ENCODE measurements at regions not wholly inside any gene's neighbourhood (a gene's known extent, or its start where the extent isn't known, plus 50 kb on each side); places are given as distances from the start of the nearest gene placed in this dataset.

DNA sequence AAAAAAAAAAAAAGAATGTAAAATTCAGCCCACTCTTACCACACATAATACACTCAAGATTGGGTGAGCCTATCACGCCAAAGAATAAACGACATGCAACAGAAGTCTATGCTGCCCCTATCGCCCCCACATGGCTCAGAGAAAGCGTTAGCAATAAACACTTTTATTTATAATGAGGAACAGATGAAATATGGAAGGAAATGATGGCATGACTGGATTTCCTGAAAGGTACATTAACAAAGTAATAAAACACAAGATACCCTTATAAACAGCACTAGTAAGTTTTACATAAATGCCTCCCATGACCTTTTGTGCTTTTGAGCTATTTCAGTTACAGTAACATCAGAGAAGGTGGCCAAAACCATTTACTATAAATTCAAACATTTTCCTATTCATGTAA is 71.4 kb upstream of the SCAF8 start:
- H3K27ac ChIP-seq (ENCODE audit: insufficient read depth in 1 of 2, low read depth in 1 of 2, low read length in 2 of 2, poor library complexity in 1 of 2, severe bottlenecking in 2 of 2) = no peak overlapping the region
- CTCF ChIA-PET = interaction anchor here (0.6 to 1.0 kb wide), 2 partner anchors 10 to 12 kb away, joined by 3 read pairs; no protein-coding TSS in a partner anchor
- H3K27me3 ChIP-seq (replicated peaks in 2 of 5; ENCODE audit: control insufficient read depth in 4 of 5, insufficient read depth in 5 of 5, low read length in 4 of 5) = no peaks in the 10 kb centered on the region
- no peaks in the 10 kb centered on the region for H3K36me3 ChIP-seq (ENCODE audit: control insufficient read depth in 4 of 4, insufficient read depth in 4 of 4, low read length in 3 of 4)
- no CpG with 5 or more reads among the region's 4 CpGs for WGBS (ENCODE audit: insufficient coverage)
- no peaks in the 10 kb centered on the region for H3K9me3 ChIP-seq (ENCODE audit: control extremely low read depth in 1 of 5, control insufficient read depth in 4 of 5, insufficient read depth in 2 of 5, low read depth in 1 of 5, low read length in 4 of 5)
- peak; percentile 69 to 89 (median 85) for DNase-seq
- H3K4me1 ChIP-seq (ENCODE audit: control extremely low read depth in 1 of 4, control insufficient read depth in 4 of 4, insufficient read depth in 4 of 4, low read length in 3 of 4) = peaks cover 0 to 18% (median 8%) of the 10 kb centered on the region in 4 experiments
- H3K4me3 ChIP-seq (ENCODE audit: control insufficient read depth in 1 of 7, extremely low read depth in 1 of 7, insufficient read depth in 4 of 7, low read depth in 2 of 7, low read length in 6 of 7) = no peak overlapping the region
- POLR2A ChIA-PET = no interaction called here

DNA sequence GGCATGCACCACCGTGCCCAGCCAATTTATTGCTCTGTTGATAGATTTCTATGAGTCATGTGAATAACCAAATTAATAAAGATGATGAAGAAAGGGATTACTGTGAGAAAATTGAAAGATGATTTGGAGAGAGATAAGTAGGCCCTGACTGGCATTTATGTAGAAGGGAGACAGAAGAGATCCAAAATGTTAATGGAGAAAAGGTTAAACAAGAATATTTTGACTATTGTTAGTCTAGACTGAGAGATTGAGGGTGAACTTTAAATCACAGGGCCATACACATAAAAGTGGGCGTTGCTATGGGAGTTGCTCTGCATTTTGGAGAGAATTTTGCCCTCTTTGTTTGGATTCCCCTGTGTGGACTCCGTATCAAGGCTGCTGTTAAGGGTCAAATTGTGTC is 68.9 kb upstream of the SCAF8 start:
- no peak overlapping the region for H3K27ac ChIP-seq (ENCODE audit: insufficient read depth in 1 of 2, low read depth in 1 of 2, low read length in 2 of 2, poor library complexity in 1 of 2, severe bottlenecking in 2 of 2)
- POLR2A ChIA-PET = no interaction called here
- peaks cover 0 to 18% (median 8%) of the 10 kb centered on the region in 4 experiments for H3K4me1 ChIP-seq (ENCODE audit: control extremely low read depth in 1 of 4, control insufficient read depth in 4 of 4, insufficient read depth in 4 of 4, low read length in 3 of 4)
- CTCF ChIA-PET = no interaction called here
- H3K4me3 ChIP-seq (ENCODE audit: control insufficient read depth in 1 of 7, extremely low read depth in 1 of 7, insufficient read depth in 4 of 7, low read depth in 2 of 7, low read length in 6 of 7) = no peak overlapping the region
- H3K27me3 ChIP-seq (replicated peaks in 2 of 5; ENCODE audit: control insufficient read depth in 4 of 5, insufficient read depth in 5 of 5, low read length in 4 of 5) = no peaks in the 10 kb centered on the region
- DNase-seq = no peak
- H3K9me3 ChIP-seq (ENCODE audit: control extremely low read depth in 1 of 5, control insufficient read depth in 4 of 5, insufficient read depth in 2 of 5, low read depth in 1 of 5, low read length in 4 of 5) = no peaks in the 10 kb centered on the region
- H3K36me3 ChIP-seq (ENCODE audit: control insufficient read depth in 4 of 4, insufficient read depth in 4 of 4, low read length in 3 of 4) = no peaks in the 10 kb centered on the region
- WGBS (ENCODE audit: insufficient coverage) = no CpG with 5 or more reads among the region's 3 CpGs

DNA sequence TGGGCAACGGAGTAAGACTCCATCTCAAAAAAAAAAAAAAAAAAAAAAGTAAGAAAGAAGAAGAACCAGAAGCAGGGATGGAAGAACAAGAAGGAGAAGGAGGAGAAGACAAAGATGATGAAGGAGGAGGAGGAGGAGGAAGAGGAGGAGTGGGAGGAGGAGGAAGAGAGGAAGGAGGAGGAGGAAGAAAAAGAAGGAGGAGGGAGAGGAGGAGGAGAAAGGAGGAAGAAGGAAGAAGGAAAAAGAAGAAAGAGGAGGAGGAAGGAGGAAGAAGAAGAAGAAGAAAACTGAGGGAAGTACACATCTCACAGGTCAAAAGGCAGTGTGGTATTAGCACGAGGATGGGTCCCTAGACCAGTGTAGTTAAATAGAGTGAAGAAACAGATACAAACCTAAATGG is 65.1 kb upstream of the SCAF8 start:
- no peaks in the 10 kb centered on the region for H3K36me3 ChIP-seq (ENCODE audit: control insufficient read depth in 4 of 4, insufficient read depth in 4 of 4, low read length in 3 of 4)
- H3K27me3 ChIP-seq (replicated peaks in 2 of 5; ENCODE audit: control insufficient read depth in 4 of 5, insufficient read depth in 5 of 5, low read length in 4 of 5) = no peaks in the 10 kb centered on the region
- no peak overlapping the region for H3K4me3 ChIP-seq (ENCODE audit: control insufficient read depth in 1 of 7, extremely low read depth in 1 of 7, insufficient read depth in 4 of 7, low read depth in 2 of 7, low read length in 6 of 7)
- no peak for DNase-seq
- ChIA-PET CTCF (no interaction called here), POLR2A (no interaction called here)
- WGBS (ENCODE audit: insufficient coverage) = no CpG with 5 or more reads among the region's 2 CpGs
- no peak overlapping the region for H3K27ac ChIP-seq (ENCODE audit: insufficient read depth in 1 of 2, low read depth in 1 of 2, low read length in 2 of 2, poor library complexity in 1 of 2, severe bottlenecking in 2 of 2)
- H3K4me1 ChIP-seq (ENCODE audit: control extremely low read depth in 1 of 4, control insufficient read depth in 4 of 4, insufficient read depth in 4 of 4, low read length in 3 of 4) = peaks cover 0 to 4% (median 0%) of the 10 kb centered on the region in 4 experiments
- no peaks in the 10 kb centered on the region for H3K9me3 ChIP-seq (ENCODE audit: control extremely low read depth in 1 of 5, control insufficient read depth in 4 of 5, insufficient read depth in 2 of 5, low read depth in 1 of 5, low read length in 4 of 5)

DNA sequence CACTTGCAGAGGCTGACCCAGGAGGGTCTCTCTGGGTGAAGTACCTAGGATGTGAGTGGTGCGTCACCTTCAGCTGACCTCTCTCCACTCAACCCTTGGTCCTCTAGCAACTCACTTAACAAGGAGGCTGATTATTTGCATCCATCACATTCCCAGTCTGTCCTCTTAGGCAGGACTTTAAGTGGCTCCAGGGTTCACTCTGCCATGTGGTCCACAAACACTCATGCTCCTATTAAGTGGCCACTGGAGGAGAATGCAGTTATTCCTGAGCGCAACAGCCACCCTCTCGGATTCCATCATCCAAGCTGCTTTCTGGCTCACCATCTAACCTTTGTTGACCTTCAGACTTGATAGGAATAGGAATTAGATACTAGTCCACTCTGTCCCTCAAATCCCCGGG is 61.1 kb upstream of the SCAF8 start:
- Histone ChIP-seq H3K27ac (ENCODE audit: insufficient read depth in 1 of 2, low read depth in 1 of 2, low read length in 2 of 2, poor library complexity in 1 of 2, severe bottlenecking in 2 of 2) (no peak overlapping the region), H3K9me3 (ENCODE audit: control extremely low read depth in 1 of 5, control insufficient read depth in 4 of 5, insufficient read depth in 2 of 5, low read depth in 1 of 5, low read length in 4 of 5) (no peaks in the 10 kb centered on the region), H3K27me3 (replicated peaks in 2 of 5; ENCODE audit: control insufficient read depth in 4 of 5, insufficient read depth in 5 of 5, low read length in 4 of 5) (no peaks in the 10 kb centered on the region), H3K4me3 (ENCODE audit: control insufficient read depth in 1 of 7, extremely low read depth in 1 of 7, insufficient read depth in 4 of 7, low read depth in 2 of 7, low read length in 6 of 7) (no peak overlapping the region), H3K36me3 (ENCODE audit: control insufficient read depth in 4 of 4, insufficient read depth in 4 of 4, low read length in 3 of 4) (no peaks in the 10 kb centered on the region), H3K4me1 (ENCODE audit: control extremely low read depth in 1 of 4, control insufficient read depth in 4 of 4, insufficient read depth in 4 of 4, low read length in 3 of 4) (no peaks in the 10 kb centered on the region)
- WGBS (ENCODE audit: insufficient coverage) = 93% methylated on average over 3 of the region's 4 CpGs
- CTCF ChIA-PET = interaction anchor here (0.6 to 6.3 kb wide), 2 partner anchors 11 to 133 kb away, joined by 3 to 192 read pairs; no protein-coding TSS in a partner anchor
- DNase-seq = no peak
- POLR2A ChIA-PET = interaction anchor here (0.9 kb wide), 1 partner anchor 514 kb away, joined by 3 read pairs; no protein-coding TSS in a partner anchor

DNA sequence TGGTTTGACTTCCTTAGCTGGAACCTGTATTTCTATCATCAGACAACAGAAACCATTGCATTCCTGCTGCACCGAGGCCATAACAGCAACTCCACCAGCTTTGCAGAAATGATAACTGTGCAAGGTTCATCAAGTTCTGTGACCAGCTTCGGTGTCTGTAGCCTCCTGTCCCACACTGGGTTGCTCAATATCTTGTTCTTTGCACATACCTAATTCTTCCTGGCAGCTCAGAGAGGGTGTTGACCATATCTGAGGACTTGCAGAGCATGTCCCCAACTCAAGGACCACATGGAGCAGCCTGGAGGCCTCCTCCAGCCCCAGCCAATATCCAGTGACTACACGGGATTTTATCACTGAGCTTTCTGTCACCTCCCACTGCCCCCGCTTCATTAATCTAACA is 59.3 kb upstream of the SCAF8 start:
- H3K27ac ChIP-seq (ENCODE audit: insufficient read depth in 1 of 2, low read depth in 1 of 2, low read length in 2 of 2, poor library complexity in 1 of 2, severe bottlenecking in 2 of 2) = no peak overlapping the region
- H3K9me3 ChIP-seq (ENCODE audit: control extremely low read depth in 1 of 5, control insufficient read depth in 4 of 5, insufficient read depth in 2 of 5, low read depth in 1 of 5, low read length in 4 of 5) = no peaks in the 10 kb centered on the region
- ChIA-PET POLR2A (no interaction called here), CTCF (interaction anchor here (0.5 to 6.3 kb wide), 14 partner anchors 10 to 443 kb away, joined by 3 to 192 read pairs (median 5); no protein-coding TSS in a partner anchor)
- no peaks in the 10 kb centered on the region for H3K27me3 ChIP-seq (replicated peaks in 2 of 5; ENCODE audit: control insufficient read depth in 4 of 5, insufficient read depth in 5 of 5, low read length in 4 of 5)
- H3K36me3 ChIP-seq (ENCODE audit: control insufficient read depth in 4 of 4, insufficient read depth in 4 of 4, low read length in 3 of 4) = no peaks in the 10 kb centered on the region
- H3K4me1 ChIP-seq (ENCODE audit: control extremely low read depth in 1 of 4, control insufficient read depth in 4 of 4, insufficient read depth in 4 of 4, low read length in 3 of 4) = no peaks in the 10 kb centered on the region
- DNase-seq = no peak
- H3K4me3 ChIP-seq (ENCODE audit: control insufficient read depth in 1 of 7, extremely low read depth in 1 of 7, insufficient read depth in 4 of 7, low read depth in 2 of 7, low read length in 6 of 7) = no peak overlapping the region
- WGBS (ENCODE audit: insufficient coverage) = 68% methylated on average over 4 of the region's 4 CpGs

DNA sequence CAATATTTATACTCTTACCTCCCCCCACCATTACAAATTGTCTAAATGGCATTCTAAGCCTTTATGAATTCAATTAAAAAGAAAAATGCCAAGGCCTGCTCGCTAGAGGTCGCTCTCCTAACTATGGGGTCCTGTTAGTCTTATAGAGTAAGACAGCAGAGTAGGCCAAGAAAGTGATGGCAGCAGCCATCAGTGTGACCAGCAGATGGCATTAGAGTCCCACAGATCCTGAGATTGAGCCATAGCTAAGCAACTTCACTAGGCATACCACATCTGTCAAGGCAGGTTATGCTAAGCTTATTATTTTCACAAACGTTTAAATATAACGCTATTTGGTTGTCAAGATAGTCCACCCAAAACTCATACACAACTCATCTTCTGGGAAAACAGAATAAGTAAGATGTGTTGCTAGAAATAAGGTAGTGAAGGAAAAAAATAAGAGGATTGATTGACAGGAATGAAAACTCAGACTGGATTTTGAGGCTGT is 57.6 kb upstream of the SCAF8 start:
- H3K4me3 ChIP-seq (ENCODE audit: control insufficient read depth in 1 of 7, extremely low read depth in 1 of 7, insufficient read depth in 4 of 7, low read depth in 2 of 7, low read length in 6 of 7) = no peak overlapping the region
- H3K27me3 ChIP-seq (replicated peaks in 2 of 5; ENCODE audit: control insufficient read depth in 4 of 5, insufficient read depth in 5 of 5, low read length in 4 of 5) = no peaks in the 10 kb centered on the region
- peak; percentile 96 to 99 (median 97) for DNase-seq
- 0% methylated on average over 2 of the region's 4 CpGs for WGBS (ENCODE audit: insufficient coverage)
- ChIA-PET CTCF (interaction anchor here (0.6 to 6.3 kb wide), 33 partner anchors 8 to 502 kb away, joined by 3 to 192 read pairs (median 4); no protein-coding TSS in a partner anchor), POLR2A (interaction anchor here (1.0 kb wide), 2 partner anchors 8 to 130 kb away, joined by 4 to 5 read pairs; no protein-coding TSS in a partner anchor)
- no peak overlapping the region for H3K27ac ChIP-seq (ENCODE audit: insufficient read depth in 1 of 2, low read depth in 1 of 2, low read length in 2 of 2, poor library complexity in 1 of 2, severe bottlenecking in 2 of 2)
- H3K36me3 ChIP-seq (ENCODE audit: control insufficient read depth in 4 of 4, insufficient read depth in 4 of 4, low read length in 3 of 4) = no peaks in the 10 kb centered on the region
- H3K9me3 ChIP-seq (ENCODE audit: control extremely low read depth in 1 of 5, control insufficient read depth in 4 of 5, insufficient read depth in 2 of 5, low read depth in 1 of 5, low read length in 4 of 5) = no peaks in the 10 kb centered on the region
- no peaks in the 10 kb centered on the region for H3K4me1 ChIP-seq (ENCODE audit: control extremely low read depth in 1 of 4, control insufficient read depth in 4 of 4, insufficient read depth in 4 of 4, low read length in 3 of 4)

DNA sequence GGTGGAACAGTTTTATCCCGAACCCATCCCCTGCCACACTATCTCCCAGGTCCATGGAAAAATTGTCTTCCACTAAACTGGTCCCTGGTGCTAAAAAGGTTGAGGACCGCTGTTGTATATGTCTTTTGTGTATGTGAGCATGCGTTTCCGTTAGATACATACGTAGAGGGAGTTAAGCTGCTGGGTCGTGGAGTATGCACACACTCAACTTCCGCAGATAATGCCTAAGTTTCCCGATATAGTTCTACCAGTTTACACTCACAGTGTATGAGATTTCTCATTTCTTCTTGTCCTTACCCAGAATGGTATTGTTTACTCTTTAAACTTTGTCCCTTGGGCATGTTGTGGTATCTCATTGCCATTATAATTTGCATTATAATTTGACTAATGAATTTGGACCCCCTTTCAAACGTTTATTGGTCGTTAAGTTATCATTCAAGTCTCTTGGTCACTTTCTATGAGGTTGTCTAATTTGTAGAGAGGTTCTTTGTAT is 50.5 kb upstream of the SCAF8 start:
- H3K4me1 ChIP-seq (ENCODE audit: control extremely low read depth in 1 of 4, control insufficient read depth in 4 of 4, insufficient read depth in 4 of 4, low read length in 3 of 4) = peaks cover 0 to 14% (median 7%) of the 10 kb centered on the region in 4 experiments
- WGBS (ENCODE audit: insufficient coverage) = 93% methylated on average over 5 of the region's 10 CpGs
- CTCF ChIA-PET = interaction anchor here (1.7 to 3.7 kb wide), 3 partner anchors 7 to 125 kb away, joined by 8 to 25 read pairs (median 9); no protein-coding TSS in a partner anchor
- DNase-seq = no peak
- no peak overlapping the region for H3K4me3 ChIP-seq (ENCODE audit: control insufficient read depth in 1 of 7, extremely low read depth in 1 of 7, insufficient read depth in 4 of 7, low read depth in 2 of 7, low read length in 6 of 7)
- H3K9me3 ChIP-seq (ENCODE audit: control extremely low read depth in 1 of 5, control insufficient read depth in 4 of 5, insufficient read depth in 2 of 5, low read depth in 1 of 5, low read length in 4 of 5) = no peaks in the 10 kb centered on the region
- POLR2A ChIA-PET = interaction anchor here (0.6 kb wide), 1 partner anchor 29 kb away, joined by 3 read pairs; no protein-coding TSS in a partner anchor
- no peaks in the 10 kb centered on the region for H3K36me3 ChIP-seq (ENCODE audit: control insufficient read depth in 4 of 4, insufficient read depth in 4 of 4, low read length in 3 of 4)
- no peaks in the 10 kb centered on the region for H3K27me3 ChIP-seq (replicated peaks in 2 of 5; ENCODE audit: control insufficient read depth in 4 of 5, insufficient read depth in 5 of 5, low read length in 4 of 5)
- H3K27ac ChIP-seq (ENCODE audit: insufficient read depth in 1 of 2, low read depth in 1 of 2, low read length in 2 of 2, poor library complexity in 1 of 2, severe bottlenecking in 2 of 2) = no peak overlapping the region

Measured in common myeloid progenitor, CD34-positive (primary cell).